ENCODE measurements at regions not wholly inside any gene's neighbourhood (a gene's known extent, or its start where the extent isn't known, plus 50 kb on each side); places are given as distances from the start of the nearest gene placed in this dataset.
"Not testable (repeated sequence)": the region's sequence is repeated elsewhere in the genome, so short reads cannot be mapped to it uniquely, and the experiment has no call there.

DNA sequence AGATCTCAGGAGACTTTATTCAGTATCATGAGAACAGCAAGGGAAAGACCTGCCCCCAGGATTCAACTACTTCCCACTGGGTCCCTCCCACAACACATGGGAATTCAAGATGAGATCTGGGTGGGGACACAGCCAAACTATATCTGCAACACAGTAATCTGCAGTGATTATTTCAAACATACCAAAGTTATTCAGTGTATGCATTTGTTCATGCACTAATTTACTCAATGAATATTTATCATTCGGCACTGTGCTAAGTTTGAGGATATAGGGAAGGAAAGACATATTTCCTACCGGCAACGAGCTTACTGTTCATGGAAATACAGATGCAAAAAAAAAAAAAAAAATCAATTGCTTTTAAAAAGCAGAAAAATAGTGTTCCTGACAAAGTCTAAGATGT, 91.6 kb upstream of the IMMP2L start:
- Histone ChIP-seq H3K4me2 (no peak overlapping the region), H3K4me3 (no peak overlapping the region), H3K79me2 (ENCODE audit: low read depth) (no peaks in the 10 kb centered on the region), H4K20me1 (ENCODE audit: insufficient read depth) (no peaks in the 10 kb centered on the region), H3K27ac (no peak overlapping the region), H3K4me1 (replicated peaks; ENCODE audit: insufficient read depth) (no peaks in the 10 kb centered on the region), H3K9me2 (ENCODE audit: insufficient read depth) (no peaks in the 10 kb centered on the region), H2AFZ (no peak overlapping the region), H3K36me3 (ENCODE audit: low read depth) (no peaks in the 10 kb centered on the region), H3K9me3 (ENCODE audit: insufficient read depth, low read depth) (no peaks in the 10 kb centered on the region), H3F3A (ENCODE audit: insufficient read depth, low read depth) (no peaks in the 10 kb centered on the region), H3K27me3 (ENCODE audit: insufficient read depth, low read depth) (no peaks in the 10 kb centered on the region)
- ChIA-PET POLR2A (ENCODE audit: unreplicated experiment) (interaction anchor here (0.7 kb wide), 1 partner anchor 1399 kb away, joined by 4 read pairs; no protein-coding TSS in a partner anchor), CTCF (no interaction called here)
- no peak for TF ChIP-seq EZH2 (IDR thresholded peaks at IDR 0.05; ENCODE audit: low read depth)
- TF ChIP-seq, protein P1, sequence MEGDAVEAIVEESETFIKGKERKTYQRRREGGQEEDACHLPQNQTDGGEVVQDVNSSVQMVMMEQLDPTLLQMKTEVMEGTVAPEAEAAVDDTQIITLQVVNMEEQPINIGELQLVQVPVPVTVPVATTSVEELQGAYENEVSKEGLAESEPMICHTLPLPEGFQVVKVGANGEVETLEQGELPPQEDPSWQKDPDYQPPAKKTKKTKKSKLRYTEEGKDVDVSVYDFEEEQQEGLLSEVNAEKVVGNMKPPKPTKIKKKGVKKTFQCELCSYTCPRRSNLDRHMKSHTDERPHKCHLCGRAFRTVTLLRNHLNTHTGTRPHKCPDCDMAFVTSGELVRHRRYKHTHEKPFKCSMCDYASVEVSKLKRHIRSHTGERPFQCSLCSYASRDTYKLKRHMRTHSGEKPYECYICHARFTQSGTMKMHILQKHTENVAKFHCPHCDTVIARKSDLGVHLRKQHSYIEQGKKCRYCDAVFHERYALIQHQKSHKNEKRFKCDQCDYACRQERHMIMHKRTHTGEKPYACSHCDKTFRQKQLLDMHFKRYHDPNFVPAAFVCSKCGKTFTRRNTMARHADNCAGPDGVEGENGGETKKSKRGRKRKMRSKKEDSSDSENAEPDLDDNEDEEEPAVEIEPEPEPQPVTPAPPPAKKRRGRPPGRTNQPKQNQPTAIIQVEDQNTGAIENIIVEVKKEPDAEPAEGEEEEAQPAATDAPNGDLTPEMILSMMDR (conservative IDR thresholded peaks at IDR 0.05) = no peak
- BruUV-seq (replicated peaks) = no TSS peak
- intact Hi-C loops (cut with micrococcal nuclease; ENCODE audit: unreplicated experiment) = no loop called here
- no peak for DNase-seq

DNA sequence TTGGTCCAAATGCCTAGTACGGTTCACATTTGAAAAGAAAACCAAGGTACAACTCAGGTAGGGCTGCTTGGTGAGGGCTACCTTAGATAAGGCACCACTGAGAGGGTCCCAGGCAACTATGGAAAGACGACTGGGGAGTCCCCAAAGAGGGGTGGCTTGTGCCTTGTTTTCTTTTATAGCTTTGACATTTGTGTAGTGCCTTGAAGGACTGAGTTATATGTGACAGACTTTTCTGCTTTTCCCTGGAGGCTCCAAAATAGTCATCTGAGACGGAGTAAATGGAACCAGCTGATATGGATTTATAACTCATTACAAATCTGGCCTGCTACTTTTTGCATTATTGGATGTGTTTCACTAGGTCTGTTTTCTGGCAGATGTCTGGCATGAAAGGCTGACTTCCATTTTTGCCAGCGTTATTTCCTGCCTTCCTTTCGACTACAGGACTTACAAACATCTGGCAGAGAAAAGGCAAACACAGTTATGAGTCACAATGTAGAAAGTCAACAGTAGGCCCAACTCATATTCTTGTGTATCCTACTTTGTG, 88.2 kb upstream of the IMMP2L start:
- Histone ChIP-seq H3K27me3 (ENCODE audit: insufficient read depth, low read depth) (no peaks in the 10 kb centered on the region), H3K27ac (no peak overlapping the region), H4K20me1 (ENCODE audit: insufficient read depth) (no peaks in the 10 kb centered on the region), H2AFZ (no peak overlapping the region), H3K79me2 (ENCODE audit: low read depth) (no peaks in the 10 kb centered on the region), H3K9me3 (ENCODE audit: insufficient read depth, low read depth) (no peaks in the 10 kb centered on the region), H3K4me2 (no peak overlapping the region), H3K9me2 (ENCODE audit: insufficient read depth) (no peaks in the 10 kb centered on the region), H3K4me1 (replicated peaks; ENCODE audit: insufficient read depth) (no peaks in the 10 kb centered on the region), H3K36me3 (ENCODE audit: low read depth) (no peaks in the 10 kb centered on the region), H3K4me3 (no peak overlapping the region), H3F3A (ENCODE audit: insufficient read depth, low read depth) (no peaks in the 10 kb centered on the region)
- intact Hi-C loops (cut with micrococcal nuclease; ENCODE audit: unreplicated experiment) = no loop called here
- no TSS peak for BruUV-seq (replicated peaks)
- DNase-seq = no peak
- ChIA-PET POLR2A (ENCODE audit: unreplicated experiment) (no interaction called here), CTCF (no interaction called here)
- TF ChIP-seq EZH2 (IDR thresholded peaks at IDR 0.05; ENCODE audit: low read depth) = no peak
- TF ChIP-seq, protein P1 (conservative IDR thresholded peaks at IDR 0.05) = no peak

DNA sequence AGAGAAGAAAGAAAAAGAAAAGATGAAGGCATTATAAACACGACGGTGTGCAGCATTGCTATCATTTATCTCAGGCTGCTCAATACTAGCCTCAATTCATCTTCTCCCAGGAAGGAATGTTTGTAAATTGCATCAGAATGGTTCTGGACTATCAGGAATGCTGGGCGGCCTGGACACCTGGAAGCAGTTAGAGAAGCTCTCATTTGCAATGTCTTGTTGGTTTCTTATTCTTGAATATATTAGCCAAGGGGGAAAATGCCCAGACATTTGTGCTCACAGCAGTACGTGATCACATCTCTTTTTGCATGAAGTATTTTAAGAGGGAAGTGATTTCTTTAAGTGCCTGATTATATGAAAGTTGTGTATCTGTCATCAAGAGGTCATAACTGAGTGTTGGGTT, 85.6 kb upstream of the IMMP2L start:
- no peaks in the 10 kb centered on the region for H3K27me3 ChIP-seq (ENCODE audit: insufficient read depth, low read depth)
- no peaks in the 10 kb centered on the region for H3K36me3 ChIP-seq (ENCODE audit: low read depth)
- H3K9me3 ChIP-seq (ENCODE audit: insufficient read depth, low read depth) = no peaks in the 10 kb centered on the region
- CTCF ChIA-PET = no interaction called here
- POLR2A ChIA-PET (ENCODE audit: unreplicated experiment) = no interaction called here
- no peaks in the 10 kb centered on the region for H3K9me2 ChIP-seq (ENCODE audit: insufficient read depth)
- H3F3A ChIP-seq (ENCODE audit: insufficient read depth, low read depth) = no peaks in the 10 kb centered on the region
- no peak overlapping the region for H3K4me2 ChIP-seq
- no peak overlapping the region for H3K4me3 ChIP-seq
- no peaks in the 10 kb centered on the region for H3K79me2 ChIP-seq (ENCODE audit: low read depth)
- H3K4me1 ChIP-seq (replicated peaks; ENCODE audit: insufficient read depth) = no peaks in the 10 kb centered on the region
- H3K27ac ChIP-seq = no peak overlapping the region
- no peak for TF ChIP-seq EZH2 (IDR thresholded peaks at IDR 0.05; ENCODE audit: low read depth)
- TF ChIP-seq, protein P1 (conservative IDR thresholded peaks at IDR 0.05) = no peak
- DNase-seq = no peak
- BruUV-seq (replicated peaks) = no TSS peak
- no peaks in the 10 kb centered on the region for H4K20me1 ChIP-seq (ENCODE audit: insufficient read depth)
- no peak overlapping the region for H2AFZ ChIP-seq
- intact Hi-C loops (cut with micrococcal nuclease; ENCODE audit: unreplicated experiment) = no loop called here

DNA sequence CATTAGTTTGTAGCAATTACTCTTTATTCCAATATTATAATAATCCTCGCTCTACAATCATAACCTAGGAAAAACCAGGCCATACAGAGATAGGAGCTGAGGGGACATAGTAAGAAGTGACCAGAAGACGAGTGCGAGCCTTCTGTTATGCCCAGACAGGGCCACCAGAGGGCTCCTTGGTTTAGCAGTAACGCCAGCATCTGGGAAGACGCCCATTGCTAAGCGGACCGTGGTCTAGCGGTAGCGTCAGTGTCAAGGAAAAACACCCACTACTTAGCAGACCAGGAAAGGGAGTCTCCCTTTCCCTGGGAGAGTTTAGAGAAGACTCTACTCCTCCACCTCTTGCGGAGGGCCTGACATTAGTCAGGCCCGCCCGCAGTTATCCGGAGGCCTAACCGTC, 82.3 kb upstream of the IMMP2L start:
- POLR2A ChIA-PET (ENCODE audit: unreplicated experiment); BruUV-seq (replicated peaks): not testable (repeated sequence)

More for the DNA sequence above, 82.3 kb upstream of the IMMP2L start:
- H3K79me2 ChIP-seq (ENCODE audit: low read depth); H3K4me1 ChIP-seq (replicated peaks; ENCODE audit: insufficient read depth); H3K9me2 ChIP-seq (ENCODE audit: insufficient read depth); H4K20me1 ChIP-seq (ENCODE audit: insufficient read depth); H3K4me3 ChIP-seq; intact Hi-C loops (cut with micrococcal nuclease; ENCODE audit: unreplicated experiment); DNase-seq; H3K9me3 ChIP-seq (ENCODE audit: insufficient read depth, low read depth); CTCF ChIA-PET; H3F3A ChIP-seq (ENCODE audit: insufficient read depth, low read depth); H3K36me3 ChIP-seq (ENCODE audit: low read depth); H3K4me2 ChIP-seq; H2AFZ ChIP-seq; H3K27me3 ChIP-seq (ENCODE audit: insufficient read depth, low read depth); H3K27ac ChIP-seq: not testable (repeated sequence)

All from PC-9 (cell line).